DMS 273 (cell line): ENCODE measurements at regions not wholly inside any gene's neighbourhood (a gene's known extent, or its start where the extent isn't known, plus 50 kb on each side); places are given as distances from the start of the nearest gene placed in this dataset.

Experiments used
- DNase-seq: peaks from one replicate; lab custom pipeline; 2025; ENCODE audit not compliant: unreplicated experiment; lab: John Stamatoyannopoulos, UW

GRCh38 chr13:33891196-33891742, 73.3 kb downstream of the RFC3 start:
- no peak for DNase-seq

GRCh38 chr13:33893559-33893958, 75.6 kb downstream of the RFC3 start:
- no peak for DNase-seq

GRCh38 chr13:33904431-33904830, 86.5 kb downstream of the RFC3 start:
- DNase-seq, result peak; percentile 4

GRCh38 chr13:33908116-33908515, 90.2 kb downstream of the RFC3 start:
- DNase-seq, result no peak

- no peak for DNase-seq
Measured at GRCh38 chr13:33910255-33910654, 92.3 kb downstream of the RFC3 start.

- no peak for DNase-seq
Measured at GRCh38 chr13:33911521-33911920, 93.6 kb downstream of the RFC3 start.

GRCh38 chr13:33913829-33914228, 95.9 kb downstream of the RFC3 start:
- peak; percentile 11 for DNase-seq

- no peak for DNase-seq
Measured at GRCh38 chr13:33917190-33917589, 99.2 kb downstream of the RFC3 start.

GRCh38 chr13:33918199-33918932, 100.4 kb downstream of the RFC3 start:
- no peak for DNase-seq

- no peak for DNase-seq
Measured at GRCh38 chr13:33919120-33919519, 101.2 kb downstream of the RFC3 start.

- no peak for DNase-seq
Measured at GRCh38 chr13:33925563-33925962, 107.6 kb downstream of the RFC3 start.

GRCh38 chr13:33927315-33927714, 109.4 kb downstream of the RFC3 start:
- no peak for DNase-seq

- DNase-seq, result peak; percentile 78
Measured at GRCh38 chr13:33931397-33932311, 113.7 kb downstream of the RFC3 start.

- peak; percentile 55 for DNase-seq
Measured at GRCh38 chr13:33932769-33933406, 114.9 kb downstream of the RFC3 start.

- DNase-seq, result no peak
Measured at GRCh38 chr13:33933810-33934209, 115.9 kb downstream of the RFC3 start.

- no peak for DNase-seq
Measured at GRCh38 chr13:33934343-33934742, 116.4 kb downstream of the RFC3 start.

- no peak for DNase-seq
Measured at GRCh38 chr13:33934951-33935371, 117.0 kb downstream of the RFC3 start.

- no peak for DNase-seq
Measured at GRCh38 chr13:33935969-33936368, 118.0 kb downstream of the RFC3 start.

GRCh38 chr13:33937373-33938098, 119.6 kb downstream of the RFC3 start:
- DNase-seq, result no peak

- no peak for DNase-seq
Measured at GRCh38 chr13:33940256-33940655, 122.3 kb downstream of the RFC3 start.

- DNase-seq, result peak; percentile 6
Measured at GRCh38 chr13:33940898-33941297, 122.9 kb downstream of the RFC3 start.
